HG03045 (cell line): ENCODE measurements at regions not wholly inside any gene's neighbourhood (a gene's known extent, or its start where the extent isn't known, plus 50 kb on each side); places are given as distances from the start of the nearest gene placed in this dataset.
"Not testable (repeated sequence)": the region's sequence is repeated elsewhere in the genome, so short reads cannot be mapped to it uniquely, and the experiment has no call there.

Source experiments
- ATAC-seq: cut with Tn5 transposase; IDR thresholded peaks from one replicate; pipeline ENCODE4 v1.9.1; 2021; ENCODE audit warnings: mild to moderate bottlenecking, moderate library complexity; ENCODE audit not compliant: unreplicated experiment

- no peak for ATAC-seq
Observed at GRCh38 chr17:77531002-77531401, 390.2 kb downstream of the SEC14L1 start.

- ATAC-seq: no peak
Observed at GRCh38 chr17:77531641-77532040, 390.9 kb downstream of the SEC14L1 start.

GRCh38 chr17:77533697-77534096, 392.9 kb downstream of the SEC14L1 start:
- ATAC-seq: not testable (repeated sequence)

DNA sequence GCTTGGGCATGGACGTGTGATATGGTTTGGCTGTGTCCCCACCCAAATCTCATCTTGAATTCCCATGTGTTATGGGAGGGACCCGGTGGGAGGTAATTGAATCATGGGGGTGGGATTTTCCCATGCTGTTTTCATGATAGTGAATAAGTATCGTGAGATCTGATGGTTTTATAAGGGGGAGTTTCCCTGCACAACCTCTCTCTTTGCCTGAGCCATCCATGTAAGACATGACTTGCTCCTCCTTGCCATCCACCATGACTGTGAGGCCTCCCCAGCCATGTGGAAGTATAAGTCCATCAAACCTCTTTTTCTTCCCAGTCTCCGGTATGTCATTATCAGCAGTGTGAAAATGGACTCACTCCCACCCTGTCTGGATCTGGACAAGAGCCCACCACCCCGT, 393.4 kb downstream of the SEC14L1 start:
- ATAC-seq: no peak

DNA sequence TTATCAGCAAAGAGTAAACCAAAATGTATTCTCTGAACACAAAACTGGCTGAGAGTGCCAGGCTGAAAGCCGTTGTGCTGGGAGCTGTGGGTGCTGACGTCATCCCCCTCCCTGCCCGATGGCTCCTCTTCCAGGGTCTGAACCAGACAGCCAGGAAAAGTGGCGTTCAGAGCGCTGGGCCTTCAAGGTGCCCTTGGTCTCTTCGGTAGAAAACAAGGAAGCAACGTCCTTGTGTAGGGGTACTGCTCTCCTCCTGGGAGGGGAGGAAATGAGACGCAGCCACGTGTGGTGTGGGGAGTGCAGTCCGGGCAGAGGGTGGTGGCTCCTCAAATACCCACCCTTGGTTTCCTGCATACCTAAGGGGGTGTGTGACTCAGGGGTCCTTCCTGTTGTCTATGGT, 394.7 kb downstream of the SEC14L1 start:
- no peak for ATAC-seq

- no peak for ATAC-seq
Observed at GRCh38 chr17:77535892-77536291, 395.1 kb downstream of the SEC14L1 start.

DNA sequence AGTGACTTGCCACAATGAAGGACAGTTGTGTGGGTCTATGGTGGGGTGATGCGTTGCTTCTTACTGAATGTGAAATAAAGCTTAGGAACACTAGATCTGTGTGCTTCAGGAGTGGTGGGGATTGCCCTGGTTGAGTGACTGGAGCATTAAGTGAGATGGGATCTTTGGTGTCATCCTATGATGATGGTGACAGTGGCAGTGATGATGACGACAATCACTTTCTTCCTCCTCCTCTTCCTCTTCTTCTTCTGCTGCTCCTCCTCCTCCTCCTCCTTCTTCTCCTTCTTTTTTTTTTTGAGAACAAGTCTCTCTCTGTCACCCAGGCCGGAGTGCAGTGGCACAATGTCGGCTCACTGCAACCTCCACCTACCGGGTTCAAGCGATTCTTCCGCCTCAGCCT, 396.8 kb downstream of the SEC14L1 start:
- ATAC-seq: no peak

DNA sequence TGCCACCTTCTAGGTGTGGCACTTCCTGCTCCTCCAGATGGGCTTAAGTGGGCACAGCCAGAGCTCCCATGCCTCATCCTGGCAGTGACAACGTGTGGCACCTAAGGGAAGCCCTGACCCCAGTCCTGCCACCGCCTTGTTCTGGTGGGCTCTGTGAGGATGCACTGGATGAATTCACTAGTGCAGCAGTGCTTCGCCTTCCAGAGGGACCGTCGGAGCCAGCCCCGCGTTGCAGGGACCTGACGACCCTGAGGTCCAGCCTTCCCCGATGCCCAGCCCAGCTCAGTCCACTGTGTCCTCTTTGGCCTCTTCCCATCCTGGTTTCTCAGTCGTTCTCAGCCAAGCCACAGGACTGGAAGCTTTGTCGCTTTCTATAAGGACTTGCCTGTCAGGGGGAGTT, 399.8 kb downstream of the SEC14L1 start:
- no peak for ATAC-seq

GRCh38 chr17:77540975-77541374, 400.2 kb downstream of the SEC14L1 start:
- ATAC-seq: no peak

DNA sequence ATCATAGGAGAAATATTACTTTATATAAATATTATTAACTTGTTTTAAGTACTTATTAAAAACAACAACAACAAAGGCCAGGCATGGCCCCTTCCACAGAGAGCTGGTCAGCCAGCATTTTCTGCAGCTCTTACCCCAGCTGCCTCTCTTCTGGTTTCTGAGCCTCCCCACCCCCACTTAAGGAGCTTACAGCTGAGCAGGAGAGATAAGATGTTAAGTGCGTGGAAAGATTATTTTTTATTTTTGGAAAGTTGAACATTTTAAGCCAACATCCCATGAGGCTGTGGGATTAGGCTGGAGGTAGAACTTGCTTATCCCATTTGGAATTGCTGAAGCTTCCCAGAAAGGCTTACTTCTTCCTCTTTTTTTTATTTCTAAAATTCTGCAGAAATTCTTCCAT, 401.2 kb downstream of the SEC14L1 start:
- ATAC-seq: no peak

GRCh38 chr17:77542551-77543490, 402.1 kb downstream of the SEC14L1 start:
- ATAC-seq: no peak

GRCh38 chr17:77543801-77544200, 403.0 kb downstream of the SEC14L1 start:
- ATAC-seq: no peak

- no peak for ATAC-seq
Observed at GRCh38 chr17:77544347-77545110, 403.8 kb downstream of the SEC14L1 start.

DNA sequence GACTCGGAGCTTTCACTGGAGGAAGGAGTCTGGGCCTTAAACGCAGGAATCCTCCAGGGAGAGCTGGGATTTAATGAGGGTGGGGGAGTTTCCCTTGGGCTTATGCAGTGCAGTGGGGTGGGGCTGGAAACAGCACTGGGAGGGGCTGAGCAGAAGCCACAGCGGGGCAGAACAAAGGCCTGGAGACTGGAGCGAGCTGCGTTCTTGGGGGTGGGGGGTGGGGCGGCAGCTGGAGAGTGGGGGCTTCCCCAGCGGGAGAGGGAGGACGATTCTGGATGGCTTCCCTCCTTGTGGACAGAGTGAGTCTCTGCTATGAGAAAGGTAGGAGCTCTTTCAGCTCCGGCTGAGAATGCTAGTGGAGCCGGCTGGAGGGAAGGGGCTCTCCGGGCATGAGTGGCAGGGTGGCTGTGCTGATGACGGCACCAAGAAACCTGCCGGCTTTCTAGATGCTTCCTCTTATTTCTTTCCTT, 406.0 kb downstream of the SEC14L1 start:
- no peak for ATAC-seq

- ATAC-seq: no peak
Observed at GRCh38 chr17:77548967-77549366, 408.2 kb downstream of the SEC14L1 start.

DNA sequence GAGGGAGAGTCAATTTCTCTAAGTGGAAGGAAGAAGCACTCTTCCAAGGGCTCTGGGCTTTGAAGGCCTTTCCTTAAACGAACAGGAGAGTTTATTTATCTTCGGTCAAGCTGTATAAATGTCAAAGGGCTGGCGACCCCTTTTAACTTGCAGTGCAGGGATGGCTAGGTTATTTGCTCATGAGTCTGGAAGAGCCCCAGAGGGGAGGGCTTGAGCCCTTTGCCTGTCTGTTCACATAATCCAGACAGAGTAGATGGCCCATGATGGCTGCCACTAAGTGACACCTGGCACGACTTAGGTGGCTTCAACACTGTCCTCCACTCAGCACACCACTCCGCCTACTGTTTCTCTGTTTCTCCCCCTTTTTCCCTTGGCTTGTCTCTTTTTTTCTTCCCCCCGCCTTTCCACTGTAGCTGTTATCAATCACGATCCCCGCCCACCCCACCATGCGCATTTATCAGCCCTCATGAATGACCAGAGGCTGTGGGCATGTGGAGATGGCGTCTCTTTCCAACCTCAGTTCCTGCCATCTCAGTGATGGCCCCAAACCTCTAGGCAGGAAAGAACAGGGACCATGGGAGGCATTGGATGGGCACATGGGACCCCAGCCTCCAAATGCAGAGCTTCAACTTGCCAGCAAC, 408.7 kb upstream of the TNRC6C start:
- no peak for ATAC-seq

- no peak for ATAC-seq
Observed at GRCh38 chr17:77553459-77554066, 404.9 kb upstream of the TNRC6C start.

DNA sequence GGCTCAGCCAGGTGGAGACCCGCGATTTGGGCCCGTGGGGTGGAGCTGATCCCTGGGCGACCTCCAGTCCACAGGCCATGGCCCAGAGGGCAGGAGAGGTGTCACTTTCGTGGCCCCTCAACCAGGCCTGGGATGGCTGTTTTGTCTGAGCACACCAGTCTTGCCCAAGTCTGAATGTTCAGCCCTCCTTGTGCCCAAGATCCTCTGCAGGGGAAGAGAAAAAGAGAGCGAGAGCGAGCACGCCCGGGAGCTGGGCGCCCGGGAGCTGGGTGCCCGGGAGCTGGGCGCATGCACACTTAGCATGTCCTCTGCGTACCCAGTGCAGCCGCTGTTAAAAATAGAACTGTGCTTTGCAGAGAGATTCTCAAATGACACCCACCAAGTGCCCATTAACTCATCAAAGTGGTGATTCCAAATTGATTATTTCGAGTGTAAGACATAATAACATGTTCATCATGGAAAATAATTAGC, 403.3 kb upstream of the TNRC6C start:
- no peak for ATAC-seq

DNA sequence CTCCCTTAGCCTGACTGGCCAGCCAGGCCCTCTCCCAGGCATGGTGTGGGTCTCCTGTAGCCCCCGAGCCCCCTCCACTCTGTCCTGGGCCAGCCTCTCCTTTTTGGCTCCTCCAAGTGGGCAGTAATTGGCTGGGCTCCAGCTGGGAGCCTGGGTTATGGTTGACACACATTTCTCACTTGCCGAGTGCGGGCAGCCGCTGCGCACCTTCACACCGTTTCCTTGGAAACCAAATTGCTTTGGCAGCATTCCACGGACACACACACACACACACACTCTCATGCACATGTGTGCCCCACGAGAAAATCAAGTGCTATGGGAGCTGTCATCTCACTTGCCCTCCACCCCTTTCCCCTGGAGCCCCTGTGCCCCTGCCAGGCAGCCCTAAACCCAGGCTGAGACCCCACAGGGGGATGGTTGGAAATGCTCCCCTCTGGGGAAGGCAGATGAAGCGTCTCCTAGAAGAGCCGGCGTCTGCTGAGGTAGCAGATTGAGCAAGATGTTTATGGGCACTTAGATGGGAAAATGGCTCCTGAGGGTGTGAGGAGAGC, 402.7 kb upstream of the TNRC6C start:
- ATAC-seq: no peak

GRCh38 chr17:77556383-77557061, 402.0 kb upstream of the TNRC6C start:
- no peak for ATAC-seq
